Ishikawa (cell line): ENCODE measurements at regions not wholly inside any gene's neighbourhood (a gene's known extent, or its start where the extent isn't known, plus 50 kb on each side); places are given as distances from the start of the nearest gene placed in this dataset.

Experiments
- EP300 ChIP-seq: IDR thresholded peaks from 2 replicates; pipeline ENCODE4 v1.6.1; 2012; ENCODE audit warnings: borderline replicate concordance
- FOXM1 ChIP-seq: IDR thresholded peaks from 2 replicates; pipeline ENCODE4 v1.6.1; 2012; ENCODE audit warnings: low read depth, borderline replicate concordance
- NFIC ChIP-seq: IDR thresholded peaks from 2 replicates; pipeline ENCODE4 v1.6.1; 2012

GRCh38 chr1:68758666-68759209 lies 261.9 kb upstream of the DEPDC1 start:
- TF ChIP-seq NFIC (no peak), FOXM1 (no peak), EP300 (no peak)
